GM21390 (cell line): ENCODE measurements at regions not wholly inside any gene's neighbourhood (a gene's known extent, or its start where the extent isn't known, plus 50 kb on each side); places are given as distances from the start of the nearest gene placed in this dataset.

Experiments used
- ATAC-seq: cut with Tn5 transposase; IDR thresholded peaks from one replicate; pipeline ENCODE4 v1.9.1; 2021; ENCODE audit not compliant: unreplicated experiment

DNA sequence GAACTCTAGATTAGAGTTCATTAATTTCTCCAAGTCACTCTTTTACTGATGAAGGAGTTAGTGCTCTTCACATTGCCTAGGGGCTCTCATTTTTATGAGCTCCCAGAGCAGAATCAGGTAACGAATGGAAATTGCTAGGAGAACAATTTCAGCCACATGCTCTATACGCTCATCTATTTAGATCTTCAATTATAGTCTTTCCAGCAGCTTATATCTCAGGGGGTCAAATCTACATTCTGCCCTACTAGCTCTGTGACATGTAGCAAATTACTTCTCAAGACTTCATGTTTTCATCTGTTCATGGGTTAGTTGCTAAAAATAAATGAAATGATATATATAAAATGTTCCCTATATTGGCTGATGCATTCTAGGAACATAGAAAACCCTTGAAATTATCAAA, 183.6 kb downstream of the PLPP3 start:
- no peak for ATAC-seq

DNA sequence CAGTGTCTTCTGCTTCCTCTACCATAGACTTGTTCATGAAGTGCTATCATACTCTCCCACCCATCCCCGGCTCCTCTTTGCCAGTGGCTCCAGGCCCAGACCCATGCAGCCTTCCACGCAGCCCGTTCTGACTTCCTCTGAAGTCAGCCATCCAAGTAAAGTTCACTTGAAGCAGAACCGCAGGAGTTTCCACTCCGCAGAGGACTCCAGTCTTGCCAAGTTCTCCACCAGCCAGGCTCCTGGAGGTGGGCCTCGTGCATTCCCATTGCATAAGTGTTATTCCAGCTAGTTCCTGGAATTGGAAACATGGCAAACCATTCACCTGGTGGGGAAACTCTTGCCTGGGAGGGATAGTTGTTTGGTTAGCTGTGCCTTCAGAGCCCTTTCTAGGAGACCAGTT, 185.1 kb downstream of the PLPP3 start:
- no peak for ATAC-seq

DNA sequence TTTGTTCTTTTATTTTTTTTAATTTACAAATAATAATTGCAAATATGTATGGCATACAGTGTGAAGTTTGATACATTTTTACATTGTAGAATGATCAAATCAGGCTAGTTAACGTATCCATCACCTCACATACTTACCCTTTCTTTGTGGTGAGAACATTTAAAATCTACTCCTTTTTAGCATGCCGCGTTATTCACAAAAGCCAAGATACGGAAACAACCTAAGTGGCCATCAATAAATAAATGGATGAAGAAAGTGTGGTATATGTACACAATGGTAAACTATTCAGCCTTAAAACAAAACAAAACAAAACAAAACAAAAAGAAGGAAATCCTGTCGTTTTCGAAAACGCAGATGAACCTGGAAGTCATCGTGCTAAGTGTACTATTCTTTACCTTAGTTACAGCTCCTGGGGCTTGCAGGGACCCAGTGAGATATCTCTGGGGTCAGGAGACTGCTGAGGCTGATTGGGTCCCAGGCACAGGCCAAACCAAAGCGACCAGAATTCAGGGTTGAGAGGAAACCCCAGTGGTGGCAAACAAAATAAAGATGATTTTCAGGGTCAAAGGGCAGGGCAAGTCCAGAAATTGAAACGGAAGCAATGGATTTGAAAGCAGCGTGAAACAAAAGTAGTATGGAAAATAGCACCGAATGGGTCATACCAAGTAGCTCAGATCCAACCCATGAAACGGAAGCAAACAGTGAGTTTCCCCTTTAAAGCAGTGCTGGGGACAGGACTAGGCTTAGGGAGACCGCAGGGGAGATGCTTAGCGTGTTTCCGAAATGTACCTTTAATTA, 188.2 kb downstream of the PLPP3 start:
- ATAC-seq, result no peak

DNA sequence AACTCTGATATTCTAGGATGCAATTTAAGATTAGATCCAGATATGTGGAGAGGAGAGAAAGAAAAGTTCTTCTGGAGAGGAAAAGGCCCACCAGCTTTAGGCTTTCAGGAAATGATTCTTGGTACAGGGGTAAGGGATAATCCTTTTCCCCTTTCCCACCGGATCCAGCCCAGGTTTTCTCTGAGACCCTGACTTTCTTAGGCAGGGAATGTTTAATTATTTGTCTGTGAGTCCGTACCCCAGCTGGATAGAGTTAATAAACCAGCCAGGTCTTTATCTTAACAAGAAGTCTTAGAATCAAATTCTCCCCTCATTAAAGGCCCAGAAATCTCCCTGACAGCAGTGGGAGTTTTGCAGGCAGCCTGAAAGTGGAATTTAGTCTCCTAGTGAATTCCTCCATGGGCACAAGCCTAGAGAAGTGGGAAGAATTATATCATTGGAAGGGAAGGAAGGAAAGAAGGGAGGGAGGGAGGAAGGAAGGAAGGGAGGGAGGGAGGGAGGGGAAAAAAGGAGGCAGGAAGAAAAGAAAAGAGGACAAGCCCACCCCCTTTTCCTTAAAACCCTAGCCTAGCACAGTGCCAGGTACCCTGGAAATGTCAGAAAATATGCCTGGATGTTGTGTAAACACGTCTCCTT, 189.0 kb downstream of the PLPP3 start:
- ATAC-seq, result no peak

DNA sequence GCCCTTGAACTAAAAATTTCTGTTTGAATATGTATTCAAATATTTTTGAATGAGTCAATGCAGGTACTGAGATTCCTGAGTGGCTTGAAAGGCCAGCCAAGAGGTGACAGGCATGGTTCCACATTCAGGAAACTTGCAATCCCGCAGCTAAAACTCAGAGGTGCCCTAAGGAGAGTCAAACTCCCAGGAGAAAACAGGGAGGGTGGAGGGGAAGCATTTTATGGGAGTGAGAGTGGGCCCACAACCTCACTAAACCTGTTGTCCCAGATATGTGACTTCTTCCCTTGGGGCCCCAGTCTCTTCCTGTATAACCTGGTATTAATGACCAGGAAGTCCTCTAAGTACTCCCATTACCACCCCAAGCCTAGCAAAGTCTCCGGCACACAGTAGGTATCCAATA, 189.6 kb downstream of the PLPP3 start:
- ATAC-seq, result no peak

DNA sequence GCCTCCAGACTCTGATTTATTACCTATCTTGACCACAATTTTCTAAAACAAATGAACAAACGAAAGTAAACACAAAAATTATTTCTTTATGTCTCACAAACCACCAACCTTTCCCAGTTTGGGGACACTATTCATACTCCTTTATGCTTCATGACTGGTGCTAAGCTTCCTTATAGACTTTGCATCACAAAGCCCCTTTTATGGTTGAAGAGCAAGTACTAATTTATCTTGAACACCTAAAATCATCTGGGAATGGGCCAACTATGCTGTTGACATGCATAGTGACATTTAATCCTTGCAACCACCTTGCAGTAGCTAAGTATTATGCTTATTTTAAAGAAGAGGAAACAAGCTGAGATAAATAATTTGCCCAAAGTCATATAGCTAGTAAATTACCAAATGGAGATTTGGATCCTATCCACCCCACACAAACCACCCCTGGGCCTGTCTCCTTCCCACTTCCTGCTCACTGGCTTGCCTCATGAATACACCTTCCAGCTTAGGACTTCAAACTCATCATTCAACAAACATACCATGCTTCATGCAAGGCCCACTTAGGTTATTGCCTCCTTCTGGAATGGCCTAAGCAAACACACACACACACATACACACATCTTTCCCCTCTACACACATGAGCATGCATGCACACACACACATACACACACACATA, 192.2 kb downstream of the PLPP3 start:
- no peak for ATAC-seq

DNA sequence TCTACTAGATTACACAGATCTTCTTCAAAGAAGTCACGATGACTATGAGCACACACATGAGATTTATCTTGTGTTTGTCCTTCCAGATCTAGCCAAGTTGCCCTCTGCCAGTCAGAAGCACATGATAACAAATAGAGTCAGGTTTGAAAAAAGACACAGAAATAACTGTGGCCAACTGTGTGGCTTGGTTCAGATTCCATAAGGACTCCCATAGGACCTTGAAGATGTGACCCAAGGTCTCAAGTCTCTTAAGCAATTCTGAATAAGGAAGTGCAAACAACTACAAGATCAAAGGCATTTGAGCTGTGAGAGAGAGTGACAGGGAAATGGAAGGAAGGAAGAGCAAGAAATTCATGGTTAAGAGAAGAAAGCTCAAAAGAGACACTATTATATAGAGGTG, 194.0 kb downstream of the PLPP3 start:
- ATAC-seq, result no peak

DNA sequence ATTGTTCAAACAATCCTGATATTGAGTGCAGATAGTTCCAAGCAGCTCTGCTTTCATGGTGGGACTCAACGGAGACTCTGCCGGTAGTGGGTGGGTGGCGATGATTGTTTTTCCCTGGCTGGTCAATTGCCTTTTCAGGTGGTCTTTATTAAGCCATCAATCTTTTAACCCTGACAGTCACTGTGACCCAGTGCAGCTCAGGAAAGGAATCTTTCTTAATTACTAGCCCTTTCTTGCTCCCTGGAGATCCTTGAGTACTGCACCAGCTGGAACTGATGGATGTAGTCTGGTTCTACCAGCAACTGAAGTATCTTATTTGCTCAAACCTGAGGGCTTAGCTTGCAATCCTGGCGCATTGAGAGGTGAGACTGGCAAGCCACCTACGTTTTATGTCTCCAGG, 196.4 kb downstream of the PLPP3 start:
- ATAC-seq, result no peak

DNA sequence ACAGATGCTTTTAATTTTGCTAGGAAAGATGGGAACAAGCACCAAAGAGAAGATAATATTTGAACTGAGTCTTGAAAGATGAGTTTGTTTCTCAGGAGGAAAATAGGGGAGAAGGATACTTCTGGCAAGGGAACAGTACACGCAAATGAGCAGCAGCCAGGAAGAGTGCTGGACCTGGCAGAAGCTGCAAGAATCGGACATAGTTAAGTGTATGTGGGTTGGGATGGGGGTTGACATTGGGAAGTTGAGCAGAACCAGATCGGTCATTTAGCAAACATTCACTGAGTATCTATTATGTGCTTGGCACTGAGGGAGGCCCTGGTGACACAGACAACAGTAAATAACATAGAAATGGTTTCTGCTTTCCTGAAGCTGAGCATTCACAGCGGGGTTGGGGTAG, 198.8 kb downstream of the PLPP3 start:
- ATAC-seq, result no peak

DNA sequence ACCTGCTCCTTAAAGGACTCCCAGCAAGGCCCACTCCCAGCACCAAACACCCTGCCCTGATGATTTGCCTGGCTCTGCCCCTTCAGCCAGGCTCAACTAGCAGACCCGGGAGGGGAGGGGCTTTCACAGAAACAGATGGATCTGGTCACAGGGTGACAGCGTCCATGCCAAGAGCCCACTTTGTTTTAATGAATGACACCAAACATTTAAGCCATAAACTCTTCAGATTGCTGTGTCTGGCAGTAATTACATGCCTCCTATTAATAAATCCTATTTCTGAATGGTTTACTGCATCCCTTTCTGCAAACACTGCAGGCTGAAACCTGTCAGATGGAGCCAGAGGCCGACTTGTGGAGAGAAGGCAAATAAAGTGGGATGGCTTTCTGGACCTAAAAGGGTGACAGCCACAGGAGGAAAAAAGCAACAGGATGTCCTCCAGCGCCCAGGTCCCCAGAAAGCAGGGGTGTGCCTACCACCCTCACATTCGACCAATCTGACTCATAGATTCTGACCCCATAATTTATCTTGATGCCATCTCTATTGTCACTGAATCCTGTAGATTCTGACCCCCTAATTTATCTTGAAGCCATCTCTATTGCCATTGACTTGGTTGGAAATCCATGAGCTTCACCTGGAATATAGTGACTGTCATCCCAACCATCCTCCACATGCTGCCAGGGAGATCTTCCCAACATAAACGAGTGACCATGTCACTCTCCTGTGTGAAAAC, 200.9 kb downstream of the PLPP3 start:
- no peak for ATAC-seq

DNA sequence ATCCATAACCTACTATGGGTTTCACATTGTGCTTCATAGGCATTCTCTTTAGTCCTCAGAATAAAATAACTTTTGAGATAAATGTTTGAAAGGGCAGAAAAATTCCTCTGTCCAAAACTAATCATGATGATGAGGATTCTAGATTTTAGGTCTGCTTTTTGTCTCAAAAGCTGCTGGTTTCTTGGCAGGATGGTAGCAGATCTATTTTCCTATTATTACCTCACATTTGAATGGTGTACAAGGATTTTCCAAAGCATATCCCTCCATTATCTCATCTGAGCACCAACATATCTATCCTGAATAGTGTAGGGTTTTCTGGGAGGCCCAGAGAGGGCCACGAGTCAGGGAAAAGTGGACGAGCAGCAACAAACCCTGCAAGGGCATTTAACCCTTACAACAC, 201.9 kb downstream of the PLPP3 start:
- ATAC-seq, result no peak

DNA sequence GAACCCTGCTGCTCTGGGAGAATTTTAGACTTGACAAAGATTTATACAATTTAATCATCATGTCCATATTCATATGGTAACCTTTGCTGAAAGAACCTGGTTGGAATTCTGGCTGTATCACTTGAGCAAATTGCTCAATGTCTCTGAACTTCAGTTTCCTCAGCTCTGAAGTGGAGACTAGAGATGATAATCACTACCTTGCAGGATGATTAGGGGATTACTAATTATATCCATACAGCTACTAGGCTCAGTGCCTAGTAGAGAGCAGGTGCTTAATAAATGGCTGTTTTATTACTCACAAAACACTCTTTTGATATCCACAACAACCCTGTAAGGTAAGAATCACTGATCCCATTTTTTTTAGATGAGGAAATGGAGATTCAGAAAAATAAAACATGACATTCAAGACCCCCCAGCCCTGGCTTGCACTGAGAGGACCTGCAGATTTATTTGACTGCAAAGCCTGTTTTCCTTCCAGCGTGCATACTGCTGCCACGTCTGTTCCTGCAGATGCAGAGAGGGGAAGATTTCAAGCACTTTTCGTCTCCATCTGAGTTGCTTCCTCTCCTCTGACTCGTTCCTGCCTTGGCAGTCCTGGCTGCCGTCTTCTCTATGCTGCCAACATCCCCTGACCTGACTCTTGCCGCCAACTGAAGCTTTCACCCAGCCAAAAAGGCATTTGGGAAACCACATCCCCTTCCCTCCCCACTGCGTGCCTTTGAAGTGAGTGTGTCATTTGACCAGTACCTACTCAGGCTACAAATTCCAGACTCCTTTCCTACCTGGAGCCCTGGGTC, 203.0 kb downstream of the PLPP3 start:
- no peak for ATAC-seq

DNA sequence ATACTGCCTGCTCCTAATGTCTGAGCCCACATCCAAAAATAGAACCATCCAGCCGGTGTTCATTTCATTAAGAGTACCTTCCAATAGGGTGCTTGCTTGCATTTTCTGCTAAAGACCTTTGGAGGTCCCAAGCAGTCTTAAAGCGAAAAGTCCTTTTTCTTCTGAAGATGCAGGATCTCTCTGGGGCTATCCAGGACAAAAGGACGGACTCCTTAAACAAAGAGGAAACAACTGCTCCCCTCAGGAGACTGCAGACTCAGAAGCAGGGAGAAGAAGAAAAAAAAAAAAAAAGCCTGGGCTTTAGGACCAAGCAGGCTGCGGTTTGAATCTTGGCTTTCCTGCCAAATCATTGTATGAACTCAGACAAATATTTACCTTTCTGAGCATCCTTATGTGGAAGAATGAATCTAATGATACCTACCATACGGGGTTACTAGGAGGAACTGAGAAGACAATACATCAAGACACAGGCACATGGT, 204.0 kb downstream of the PLPP3 start:
- ATAC-seq, result no peak

DNA sequence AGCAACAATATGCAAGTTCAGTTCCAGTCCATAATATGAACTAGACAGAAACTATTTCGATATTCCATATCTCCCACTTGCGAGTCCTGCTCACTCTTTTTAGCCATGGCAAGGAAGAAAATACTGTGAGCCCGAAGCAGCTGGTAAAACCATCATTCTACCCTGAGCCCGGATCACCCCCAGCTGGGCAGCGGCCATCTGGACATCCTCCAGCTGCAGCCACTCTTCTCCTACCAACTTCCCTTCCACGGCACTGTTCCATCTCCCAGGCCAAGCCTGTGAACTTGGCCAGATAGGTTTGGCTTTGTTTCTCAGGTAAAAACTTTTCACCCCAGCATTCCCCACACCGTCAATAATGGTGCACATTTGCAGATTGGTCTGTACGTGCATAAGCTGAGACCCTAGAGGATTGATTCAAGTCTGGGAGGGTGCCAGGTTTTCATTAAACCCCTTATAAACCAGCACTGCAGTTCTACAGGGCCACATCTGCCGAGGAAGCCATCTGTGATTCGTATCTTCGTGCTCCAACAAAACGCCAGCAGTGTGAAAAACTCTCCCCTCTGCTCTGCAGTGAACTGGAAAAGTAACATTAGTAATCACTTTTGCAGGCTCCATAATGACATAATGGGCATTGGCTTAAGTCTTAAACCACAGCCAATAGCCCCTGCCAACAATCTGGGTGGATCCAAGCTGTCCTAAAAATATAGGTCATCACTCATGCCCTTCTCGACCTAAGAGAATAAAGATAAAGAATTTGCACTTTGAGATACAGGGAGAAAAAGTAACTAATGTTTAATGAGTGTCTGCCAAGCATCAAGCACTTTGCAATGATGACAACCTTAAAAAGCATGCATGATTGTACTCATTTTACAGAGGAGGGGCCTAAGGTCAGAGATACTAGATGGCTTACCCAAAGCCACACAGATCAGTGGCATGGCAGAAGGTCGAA, 205.1 kb downstream of the PLPP3 start:
- no peak for ATAC-seq

DNA sequence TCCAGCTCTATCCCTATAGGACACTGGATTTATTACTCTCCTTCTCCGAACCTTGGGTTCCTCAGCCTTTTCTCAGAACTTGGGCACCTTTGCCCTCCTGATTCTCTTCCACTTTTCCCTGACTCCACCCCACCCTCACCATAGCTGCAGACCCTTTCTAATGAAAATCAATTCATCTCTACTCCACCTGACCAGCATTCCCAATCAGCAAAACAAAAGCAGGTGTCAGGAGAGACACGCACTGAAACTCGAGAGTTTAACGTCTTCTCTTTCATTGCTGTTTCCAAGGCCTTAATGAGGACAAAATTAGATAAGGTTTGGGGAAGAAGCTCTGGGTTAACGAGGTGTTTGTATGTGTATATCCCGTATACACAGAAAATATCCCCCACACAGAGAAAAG, 208.8 kb downstream of the PLPP3 start:
- no peak for ATAC-seq

DNA sequence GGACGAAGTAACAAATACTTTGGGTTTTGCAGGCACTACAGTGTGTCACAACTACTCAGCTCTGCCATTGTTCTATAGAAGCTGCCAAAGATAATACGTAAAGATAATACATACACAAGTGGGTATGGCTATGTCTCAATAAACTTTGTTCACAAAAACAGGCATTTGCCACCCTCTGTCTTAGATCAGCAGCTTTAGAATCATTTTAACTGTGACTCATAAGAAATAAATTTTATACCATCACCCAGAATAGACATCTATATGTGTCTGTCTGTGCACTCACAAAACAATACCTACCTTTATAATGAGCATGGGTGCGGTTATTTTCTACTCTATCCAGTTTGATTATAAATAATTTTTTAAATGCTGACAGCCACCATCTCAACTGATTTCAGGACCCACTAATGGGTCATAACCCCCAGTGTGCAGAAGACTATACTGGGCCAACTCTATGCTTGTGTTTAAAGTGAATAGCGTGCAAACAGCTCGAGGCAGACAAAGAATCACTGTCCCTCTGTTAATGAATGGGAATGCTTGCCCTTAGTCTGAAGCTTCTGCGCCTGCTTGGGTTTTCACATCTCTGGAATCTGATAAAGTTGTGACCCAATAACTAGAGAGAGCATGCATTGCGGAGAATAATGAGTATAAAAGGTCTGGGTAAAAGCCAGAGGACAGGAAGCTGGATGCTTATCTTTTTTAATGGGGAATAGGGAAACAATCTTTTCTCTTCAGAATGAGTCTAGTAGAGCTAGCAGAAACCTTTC, 216.2 kb downstream of the PLPP3 start:
- ATAC-seq, result no peak

DNA sequence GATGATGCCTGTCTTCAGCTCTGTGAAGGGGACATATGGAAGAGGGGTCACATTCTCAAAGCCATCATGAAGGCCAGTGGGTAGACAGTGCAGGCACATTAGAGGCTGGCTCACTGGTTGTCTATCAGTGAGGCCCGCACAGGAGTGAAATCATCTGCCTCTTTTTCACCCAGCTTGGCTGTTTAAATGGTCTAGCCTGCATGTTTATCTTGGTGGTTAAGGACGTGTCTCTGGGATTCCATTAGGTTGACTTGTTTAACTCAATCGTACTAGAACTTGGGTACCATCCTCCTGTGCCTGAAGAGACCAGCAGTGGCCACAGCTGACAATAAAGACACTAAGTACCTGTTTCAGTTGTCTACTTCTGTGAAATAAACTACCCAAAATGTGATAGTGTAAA, 219.3 kb downstream of the PLPP3 start:
- no peak for ATAC-seq

DNA sequence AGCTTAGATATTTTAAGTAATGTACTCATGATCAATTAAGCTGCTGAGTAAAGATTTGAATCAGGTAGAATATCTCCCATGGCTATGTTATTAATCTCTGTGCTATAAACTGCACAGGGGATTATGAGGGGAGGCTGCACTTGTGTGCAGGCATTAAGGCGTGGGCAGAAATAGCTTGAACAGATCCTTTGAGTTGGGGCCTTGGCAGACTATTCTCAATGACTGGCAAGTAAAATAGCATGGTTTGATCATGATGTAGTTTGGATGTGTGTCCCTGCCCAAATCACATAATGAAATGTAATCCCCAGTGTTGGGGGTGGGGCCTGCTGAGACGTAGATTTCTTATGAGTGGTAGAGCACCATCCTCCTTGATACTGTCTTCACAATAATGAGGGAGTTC, 220.3 kb downstream of the PLPP3 start:
- ATAC-seq, result no peak
